GM12873 (cell line): ENCODE measurements at regions not wholly inside any gene's neighbourhood (a gene's known extent, or its start where the extent isn't known, plus 50 kb on each side); places are given as distances from the start of the nearest gene placed in this dataset.

ENCODE experiments used
- CTCF ChIP-seq: IDR thresholded peaks from 2 replicates; pipeline ENCODE4 v1.5.1; 2012; ENCODE audit warnings: low read depth, mild to moderate bottlenecking, moderate library complexity, low read length, control low read depth; ENCODE audit not compliant: insufficient read depth; ENCODE audit errors: missing control alignments

GRCh38 chr4:79184476-79184875 lies 141.4 kb downstream of the NAA11 start:
- no peak for TF ChIP-seq CTCF

GRCh38 chr4:79182209-79182608 lies 143.7 kb downstream of the NAA11 start:
- no peak for TF ChIP-seq CTCF

- no peak for TF ChIP-seq CTCF
These were observed 144.7 kb downstream of the NAA11 start for GRCh38 chr4:79181190-79181589.

- no peak for TF ChIP-seq CTCF
These were observed 147.1 kb downstream of the NAA11 start for GRCh38 chr4:79178760-79179159.

GRCh38 chr4:79177388-79177787 lies 148.5 kb downstream of the NAA11 start:
- no peak for TF ChIP-seq CTCF

GRCh38 chr4:79176351-79176750 lies 149.5 kb downstream of the NAA11 start:
- TF ChIP-seq CTCF: no peak

GRCh38 chr4:79175716-79176115 lies 150.1 kb downstream of the NAA11 start:
- TF ChIP-seq CTCF: no peak
